CD4-positive, CD25-positive, alpha-beta regulatory T cell (primary cell): ENCODE measurements at regions not wholly inside any gene's neighbourhood (a gene's known extent, or its start where the extent isn't known, plus 50 kb on each side); places are given as distances from the start of the nearest gene placed in this dataset.
A peak's percentile ranks its signal among the peaks of the same experiment; 100 is the strongest.

ENCODE experiments used
- ATAC-seq, 2 donors: fragments of 150-1000 bp; cut with Tn5 transposase; one replicate each; pipeline ENCODE4 v1.10.0; 2021; ENCODE audit warnings: low read depth in 2 of 2, moderate number of reproducible peaks in 2 of 2, moderate library complexity in 1 of 2
- DNase-seq, 3 donors: peaks; one replicate each; pipeline versions ENCODE4 v3.0.0 to v3.0.0-alpha.2; 2012 to 2022; ENCODE audit warnings: mixed read lengths in 1 of 3
- H3K27ac ChIP-seq: one replicate; pipeline ENCODE4 v1.7.0; 2013; ENCODE audit warnings: mild to moderate bottlenecking, low read length; ENCODE audit not compliant: insufficient read depth, poor library complexity, severe bottlenecking
- H3K27me3 ChIP-seq: one replicate; pipeline ENCODE4 v1.7.0; 2013; ENCODE audit warnings: low read length; ENCODE audit not compliant: control insufficient read depth, insufficient read depth
- H3K36me3 ChIP-seq: one replicate; pipeline ENCODE4 v1.7.0; 2013; ENCODE audit warnings: mild to moderate bottlenecking, low read length, moderate library complexity; ENCODE audit not compliant: control insufficient read depth, insufficient read depth
- H3K4me1 ChIP-seq: 2 replicates; pipeline ENCODE4 v1.7.0; 2013; ENCODE audit warnings: mild to moderate bottlenecking, low read length; ENCODE audit not compliant: insufficient read depth, control insufficient read depth, poor library complexity, severe bottlenecking
- H3K4me3 ChIP-seq: one replicate; pipeline ENCODE4 v1.7.0; 2013; ENCODE audit warnings: low read depth, mild to moderate bottlenecking, low read length, moderate library complexity
- H3K9me3 ChIP-seq, 2 experiments: 1 replicate in 1 of 2; 2 replicates in 1 of 2; pipeline ENCODE4 v1.7.0; 2013; ENCODE audit warnings: low read length in 2 of 2, mild to moderate bottlenecking in 1 of 2, moderate library complexity in 1 of 2; ENCODE audit not compliant: control insufficient read depth in 2 of 2
- H3K27ac Mint-ChIP-seq, 3 donors: one replicate each; pipeline ENCODE4 v1.8.0; 2020 to 2022; ENCODE audit warnings: mild to moderate bottlenecking in 3 of 3, mixed read lengths in 3 of 3, moderate library complexity in 2 of 3
- H3K27me3 Mint-ChIP-seq: one replicate; pipeline ENCODE4 v1.8.0; 2022; ENCODE audit warnings: mild to moderate bottlenecking, mixed read lengths
- H3K36me3 Mint-ChIP-seq: one replicate; pipeline ENCODE4 v1.8.0; 2020; ENCODE audit warnings: mixed read lengths
- H3K4me1 Mint-ChIP-seq, 4 donors: one replicate each; pipeline ENCODE4 v1.8.0; 2020 to 2022; ENCODE audit warnings: mixed read lengths in 4 of 4, mild to moderate bottlenecking in 1 of 4
- H3K4me3 Mint-ChIP-seq, 4 donors: one replicate each; pipeline ENCODE4 v1.8.0; 2020 to 2022; ENCODE audit warnings: mild to moderate bottlenecking in 4 of 4, mixed read lengths in 4 of 4, moderate library complexity in 3 of 4
- H3K9me3 Mint-ChIP-seq, 7 donors: one replicate each; pipeline ENCODE4 v1.8.0; 2020 to 2022; ENCODE audit warnings: mixed read lengths in 7 of 7, mild to moderate bottlenecking in 3 of 7, moderate library complexity in 2 of 7

DNA sequence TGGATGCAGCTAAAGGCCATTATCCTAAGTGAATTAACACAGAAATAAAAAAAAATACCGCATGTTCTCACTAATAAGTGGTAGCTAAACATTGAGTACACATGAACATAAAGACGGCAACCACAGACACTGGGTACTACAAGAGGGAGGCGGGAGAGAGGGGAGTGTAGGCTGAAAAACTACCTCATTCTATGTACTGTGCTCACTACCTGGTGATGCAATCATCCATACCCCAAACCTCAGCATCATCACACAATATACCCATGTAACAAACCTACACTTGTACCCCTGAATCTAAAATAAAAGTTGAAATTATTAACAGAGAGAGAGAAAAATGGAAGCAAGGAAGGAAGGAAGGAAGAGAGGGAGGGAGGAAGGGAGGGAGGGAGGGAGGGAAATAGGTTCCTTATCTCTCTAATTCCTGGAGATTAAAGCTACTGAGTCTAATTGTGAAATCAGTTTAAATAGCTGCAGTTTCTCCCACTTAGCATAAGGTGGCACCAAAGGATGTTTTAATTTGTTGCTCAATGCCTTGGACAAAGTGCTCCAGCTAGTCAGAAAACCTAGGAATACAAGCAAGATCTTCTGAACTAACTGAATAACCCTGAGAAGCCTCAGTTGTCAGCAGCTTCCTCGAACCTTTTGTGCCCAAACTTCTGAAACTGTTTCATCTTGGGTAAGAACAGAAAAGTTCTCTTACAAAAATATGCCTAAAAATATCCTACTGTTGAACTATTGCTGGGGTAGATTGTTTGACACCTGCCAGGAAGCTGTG, 79.4 kb upstream of the ATP11B start:
- H3K4me3 Mint-ChIP-seq: no peak overlapping the region
- H3K9me3 Mint-ChIP-seq: no peaks in the 10 kb centered on the region
- H3K4me3 ChIP-seq: no peak overlapping the region
- H3K9me3 ChIP-seq: no peaks in the 10 kb centered on the region
- H3K4me1 ChIP-seq: no peaks in the 10 kb centered on the region
- DNase-seq: peak in 2 of 3 donors; percentile 39 to 56
- H3K27me3 ChIP-seq: no peaks in the 10 kb centered on the region
- H3K36me3 Mint-ChIP-seq: no peaks in the 10 kb centered on the region
- H3K27ac ChIP-seq: no peak overlapping the region
- H3K4me1 Mint-ChIP-seq: peaks cover 0 to 5% (median 0%) of the 10 kb centered on the region in 4 donors
- H3K27me3 Mint-ChIP-seq: peaks cover 18% of the 10 kb centered on the region
- no peaks in the 10 kb centered on the region for H3K36me3 ChIP-seq
- ATAC-seq: peak in 1 of 2 donors; percentile 60
- no peak overlapping the region for H3K27ac Mint-ChIP-seq

DNA sequence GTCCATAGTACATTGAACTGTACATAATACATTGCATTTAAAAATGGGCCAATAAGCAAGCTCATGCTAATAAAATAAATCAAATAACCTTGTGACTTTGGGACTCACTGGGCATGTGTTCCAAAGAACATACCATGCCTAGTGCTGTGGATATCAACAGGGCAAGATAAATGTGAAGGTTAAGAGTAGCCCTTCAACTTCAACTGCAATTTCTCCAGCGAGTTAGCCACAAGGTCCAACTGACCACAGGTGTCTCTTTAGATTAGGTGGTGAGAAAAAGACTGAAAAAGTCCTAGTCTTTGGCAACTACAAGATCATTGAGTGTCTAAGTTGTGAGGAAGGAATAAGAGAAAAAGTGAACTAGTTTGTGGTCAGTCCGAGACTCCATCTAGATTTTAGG, 78.3 kb upstream of the ATP11B start:
- Mint-ChIP-seq H3K9me3 (no peaks in the 10 kb centered on the region), H3K36me3 (no peaks in the 10 kb centered on the region), H3K4me1 (peaks cover 0 to 5% (median 0%) of the 10 kb centered on the region in 4 donors), H3K4me3 (no peak overlapping the region), H3K27ac (no peak overlapping the region), H3K27me3 (peaks cover 17% of the 10 kb centered on the region)
- H3K9me3 ChIP-seq: no peaks in the 10 kb centered on the region
- no peak overlapping the region for H3K4me3 ChIP-seq
- H3K4me1 ChIP-seq: no peaks in the 10 kb centered on the region
- H3K27ac ChIP-seq: no peak overlapping the region
- ATAC-seq (no peak), DNase-seq (no peak)
- H3K36me3 ChIP-seq: no peaks in the 10 kb centered on the region
- H3K27me3 ChIP-seq: no peaks in the 10 kb centered on the region

DNA sequence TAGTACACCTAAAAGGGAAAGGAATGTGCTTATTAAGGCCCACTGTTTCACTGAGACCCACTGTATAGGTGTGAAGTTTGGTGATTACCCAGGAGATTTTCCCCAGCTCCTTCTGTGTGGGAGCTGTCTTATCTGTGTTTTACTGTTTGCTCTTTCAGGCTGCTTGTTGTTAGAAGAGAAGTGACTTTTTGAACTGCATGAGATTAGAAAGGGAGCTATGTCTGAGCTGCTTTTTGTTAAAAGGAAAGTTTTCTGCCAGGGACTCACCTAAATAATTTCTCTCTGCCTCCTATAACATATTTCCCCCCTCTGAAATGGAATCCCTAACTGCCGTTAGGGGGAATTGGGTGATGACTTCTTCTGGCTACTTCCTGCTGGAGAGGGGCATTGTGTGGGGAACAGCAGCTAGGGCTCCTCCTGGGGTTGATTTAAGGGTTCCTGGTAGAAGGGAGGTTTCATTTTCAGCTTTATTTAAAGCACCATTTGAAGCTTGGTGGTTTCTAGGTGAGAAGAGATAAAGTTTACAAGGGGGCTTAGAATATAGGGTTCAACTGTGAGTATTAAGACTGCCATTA, 77.1 kb upstream of the ATP11B start:
- Mint-ChIP-seq H3K27me3 (peaks cover 10% of the 10 kb centered on the region), H3K4me1 (peaks cover 0 to 5% (median 0%) of the 10 kb centered on the region in 4 donors), H3K27ac (peak overlapping the region in 1 of 3 donors; percentile 20), H3K9me3 (no peaks in the 10 kb centered on the region), H3K4me3 (no peak overlapping the region), H3K36me3 (no peaks in the 10 kb centered on the region)
- H3K9me3 ChIP-seq: no peaks in the 10 kb centered on the region
- DNase-seq: peak in 1 of 3 donors; percentile 7
- H3K4me1 ChIP-seq: no peaks in the 10 kb centered on the region
- no peak overlapping the region for H3K27ac ChIP-seq
- no peak for ATAC-seq
- H3K4me3 ChIP-seq: no peak overlapping the region
- no peaks in the 10 kb centered on the region for H3K36me3 ChIP-seq
- H3K27me3 ChIP-seq: no peaks in the 10 kb centered on the region

DNA sequence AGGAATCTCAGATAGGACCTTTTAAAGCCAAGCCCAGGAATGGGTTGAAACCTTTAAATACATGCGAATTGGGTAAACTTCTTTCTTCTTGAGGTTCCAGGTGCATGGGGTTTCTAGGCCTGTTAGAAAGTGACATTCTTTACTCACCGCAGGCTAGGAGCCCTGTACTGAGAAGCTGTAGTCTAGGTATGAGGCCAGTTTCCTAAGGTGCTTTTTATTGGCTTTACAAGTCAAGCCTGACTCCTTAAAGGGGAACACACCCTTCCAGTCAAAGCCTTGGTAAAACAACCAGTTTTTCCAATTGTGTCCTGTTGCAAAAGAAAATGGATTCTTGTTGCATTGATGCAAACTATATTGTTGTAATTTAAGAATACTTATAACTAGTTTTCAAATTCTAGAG, 76.1 kb upstream of the ATP11B start:
- Histone ChIP-seq H3K9me3 (no peaks in the 10 kb centered on the region), H3K4me3 (no peak overlapping the region), H3K36me3 (no peaks in the 10 kb centered on the region), H3K27ac (no peak overlapping the region), H3K4me1 (no peaks in the 10 kb centered on the region), H3K27me3 (no peaks in the 10 kb centered on the region)
- Mint-ChIP-seq H3K27me3 (peaks cover 10% of the 10 kb centered on the region), H3K36me3 (no peaks in the 10 kb centered on the region), H3K4me1 (peaks cover 0 to 5% (median 0%) of the 10 kb centered on the region in 4 donors), H3K4me3 (no peak overlapping the region), H3K9me3 (no peaks in the 10 kb centered on the region), H3K27ac (no peak overlapping the region)
- DNase-seq (no peak), ATAC-seq (no peak)

DNA sequence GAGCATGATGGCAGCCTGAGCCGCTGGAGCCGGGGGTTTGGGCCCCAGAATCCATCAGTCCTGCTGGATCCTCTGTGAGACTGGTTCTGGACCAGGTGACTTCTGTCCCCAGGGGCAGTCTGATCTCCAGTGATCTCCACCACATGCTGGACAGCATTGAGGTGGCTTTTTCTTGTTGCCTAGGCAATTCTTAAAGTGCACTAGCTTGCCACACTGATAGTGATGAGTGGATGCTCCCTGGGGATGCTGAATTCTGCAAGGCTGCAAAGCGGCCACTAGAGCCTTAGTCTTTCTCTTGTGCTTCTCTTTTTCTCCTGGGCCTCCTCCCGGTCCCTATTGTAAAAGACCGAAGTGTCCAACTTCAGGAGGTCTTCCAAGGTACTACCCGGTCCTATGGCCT, 70.4 kb upstream of the ATP11B start:
- Histone ChIP-seq H3K9me3 (no peaks in the 10 kb centered on the region), H3K4me1 (no peaks in the 10 kb centered on the region), H3K27me3 (no peaks in the 10 kb centered on the region), H3K4me3 (no peak overlapping the region), H3K36me3 (no peaks in the 10 kb centered on the region), H3K27ac (no peak overlapping the region)
- Mint-ChIP-seq H3K27me3 (peaks cover 21% of the 10 kb centered on the region), H3K4me1 (no peaks in the 10 kb centered on the region), H3K36me3 (no peaks in the 10 kb centered on the region), H3K4me3 (no peak overlapping the region), H3K9me3 (no peaks in the 10 kb centered on the region), H3K27ac (no peak overlapping the region)
- DNase-seq (no peak), ATAC-seq (no peak)

DNA sequence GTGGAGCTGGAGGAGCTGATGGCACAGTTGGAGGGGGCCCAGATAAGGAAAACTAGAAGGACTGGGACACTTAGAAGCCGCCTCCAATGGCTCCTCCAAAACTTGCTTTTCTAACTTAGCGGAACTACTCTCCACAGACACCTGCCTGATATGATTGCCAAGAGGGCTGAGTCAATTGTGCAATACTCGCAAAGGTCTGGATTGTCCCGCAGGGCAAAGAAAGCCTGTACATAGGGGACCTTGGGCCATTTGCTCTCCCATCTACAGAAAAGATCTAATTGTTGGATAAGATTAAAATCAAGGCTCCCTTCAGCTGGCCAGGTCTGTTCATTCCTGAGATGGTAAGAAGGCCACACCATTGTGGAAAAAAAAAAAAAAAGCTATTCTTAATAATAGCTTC, 69.7 kb upstream of the ATP11B start:
- no peaks in the 10 kb centered on the region for H3K9me3 Mint-ChIP-seq
- Histone ChIP-seq H3K9me3 (no peaks in the 10 kb centered on the region), H3K4me3 (no peak overlapping the region), H3K4me1 (no peaks in the 10 kb centered on the region), H3K27me3 (no peaks in the 10 kb centered on the region), H3K36me3 (no peaks in the 10 kb centered on the region), H3K27ac (no peak overlapping the region)
- H3K27ac Mint-ChIP-seq: no peak overlapping the region
- H3K27me3 Mint-ChIP-seq: peaks cover 21% of the 10 kb centered on the region
- no peak overlapping the region for H3K4me3 Mint-ChIP-seq
- H3K36me3 Mint-ChIP-seq: no peaks in the 10 kb centered on the region
- H3K4me1 Mint-ChIP-seq: no peaks in the 10 kb centered on the region
- no peak for ATAC-seq
- no peak for DNase-seq

DNA sequence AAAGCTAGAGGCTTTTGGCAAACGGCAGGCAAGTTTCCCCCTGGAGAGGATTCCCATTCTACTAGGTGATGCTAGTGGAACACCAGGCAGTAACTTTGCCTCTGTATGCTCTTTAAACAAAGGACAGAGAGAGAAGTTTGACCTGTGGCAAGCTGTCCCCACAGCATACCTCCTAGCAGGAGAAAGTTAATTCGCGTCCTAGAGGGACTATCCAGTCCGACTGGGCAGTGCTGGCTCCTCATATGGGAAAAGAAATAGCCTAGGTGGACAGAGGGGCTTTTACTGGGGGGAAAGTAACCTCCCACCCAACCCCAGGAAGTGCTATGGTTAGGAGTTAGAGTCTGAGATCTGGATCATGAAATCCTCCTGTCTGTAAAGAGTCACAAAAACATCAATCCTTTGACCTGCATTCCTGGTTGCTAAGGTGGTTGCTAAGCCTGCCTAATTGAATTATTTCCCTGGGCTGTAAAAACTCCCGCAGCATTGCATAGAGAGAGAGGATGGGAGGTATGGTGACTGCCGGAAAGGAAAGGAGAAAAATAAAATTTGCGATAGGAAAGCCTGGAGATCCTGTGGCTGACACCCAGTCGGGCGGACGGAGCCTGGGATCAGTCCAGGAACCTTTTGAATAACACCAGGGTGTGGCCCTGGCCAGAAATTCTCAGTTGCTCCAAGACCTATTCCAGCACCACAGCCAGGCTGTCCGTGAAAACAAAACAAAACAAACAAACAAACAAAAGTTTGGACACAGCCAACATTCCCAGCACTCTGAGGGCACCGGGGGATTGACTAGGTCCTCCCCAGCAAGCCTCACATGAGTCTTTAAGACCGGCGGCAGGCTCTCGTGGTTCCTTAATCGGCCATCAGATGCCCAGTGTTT, 67.7 kb upstream of the ATP11B start:
- Histone ChIP-seq H3K36me3 (no peaks in the 10 kb centered on the region), H3K27ac (no peak overlapping the region), H3K4me3 (no peak overlapping the region), H3K27me3 (no peaks in the 10 kb centered on the region), H3K4me1 (no peaks in the 10 kb centered on the region), H3K9me3 (no peaks in the 10 kb centered on the region)
- Mint-ChIP-seq H3K27me3 (peaks cover 26% of the 10 kb centered on the region), H3K4me1 (no peaks in the 10 kb centered on the region), H3K9me3 (no peaks in the 10 kb centered on the region), H3K27ac (no peak overlapping the region), H3K4me3 (no peak overlapping the region), H3K36me3 (no peaks in the 10 kb centered on the region)
- no peak for ATAC-seq
- no peak for DNase-seq
